GM23338 (cell line): ENCODE measurements at regions not wholly inside any gene's neighbourhood (a gene's known extent, or its start where the extent isn't known, plus 50 kb on each side); places are given as distances from the start of the nearest gene placed in this dataset.

Experiments used
- CREB1 ChIP-seq: fragments of 250-450 bp; sonication (Bioruptor Pico); IDR thresholded peaks from 2 replicates; pipeline ENCODE4 v1.5.0; 2020; ENCODE audit warnings: low read depth, mild to moderate bottlenecking, moderate library complexity
- CTCF ChIP-seq, 2 experiments: fragments of 200-600 bp in 1 of 2; sonication (generic) in 1 of 2; conservative IDR thresholded peaks; 2 replicates each; pipeline versions ENCODE4 v1.5.1 to v1.6.1; 2016 to 2017; ENCODE audit warnings: antibody characterized with exemption in 2 of 2, low read depth in 2 of 2, mild to moderate bottlenecking in 2 of 2, moderate library complexity in 1 of 2
- EZH2 ChIP-seq: fragments of 200-600 bp; sonication (generic); IDR thresholded peaks from one replicate; pipeline ENCODE4 v1.8.0; 2017; ENCODE audit warnings: antibody characterized with exemption, mild to moderate bottlenecking, low read depth; ENCODE audit not compliant: unreplicated experiment
- POLR2AphosphoS5 ChIP-seq: IDR thresholded peaks from 2 replicates; pipeline ENCODE4 v1.6.1; 2016; ENCODE audit warnings: antibody characterized with exemption, low read depth
- ZNF462 ChIP-seq: fragments of 250-450 bp; sonication (Bioruptor Pico); IDR thresholded peaks from 2 replicates; pipeline ENCODE4 v1.5.0; 2020; ENCODE audit warnings: mild to moderate bottlenecking, moderate library complexity

GRCh38 chr5:110925398-110925797, 146.1 kb upstream of the TSLP start:
- no peak for TF ChIP-seq CTCF (conservative IDR thresholded peaks at IDR 0.05; ENCODE audit: low read depth in 2 of 2)
- no peak for TF ChIP-seq CREB1
- TF ChIP-seq POLR2AphosphoS5, result no peak
- TF ChIP-seq EZH2, result no peak
- TF ChIP-seq ZNF462 (CRISPR knock-in tag), result no peak
